Activated CD4-positive, alpha-beta T cell treated with anti-CD3 and anti-CD28 coated beads for 24 hours (primary cell): ENCODE measurements at regions not wholly inside any gene's neighbourhood (a gene's known extent, or its start where the extent isn't known, plus 50 kb on each side); places are given as distances from the start of the nearest gene placed in this dataset.
"Not testable (repeated sequence)": the region's sequence is repeated elsewhere in the genome, so short reads cannot be mapped to it uniquely, and the experiment has no call there.

Source experiments
- DNase-seq, 2 donors: peaks; one replicate each; pipeline ENCODE4 v3.0.0-alpha.2; 2020; ENCODE audit warnings: low read depth in 2 of 2

DNA sequence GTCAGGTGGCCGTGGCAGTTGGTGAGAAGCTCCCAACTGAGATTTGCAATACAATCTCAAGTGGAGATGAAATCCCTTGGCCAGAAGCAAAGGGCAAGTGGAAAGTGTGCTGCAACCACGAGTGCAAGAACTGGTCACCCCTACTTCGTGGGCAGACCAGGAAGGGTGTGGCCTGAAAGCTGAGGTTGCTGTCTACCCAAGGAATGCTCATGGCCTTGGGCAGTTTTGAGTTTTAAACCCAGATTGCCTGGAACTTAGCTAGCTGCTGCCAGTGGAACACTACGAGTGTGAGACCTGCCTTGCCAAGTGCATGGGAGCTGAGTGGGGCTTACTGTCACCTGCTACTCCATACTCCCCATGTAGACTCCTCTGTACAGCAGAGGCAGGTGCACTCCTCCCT, 113.3 kb upstream of the FAT3 start:
- no peak for DNase-seq

- no peak for DNase-seq
Observed at GRCh38 chr11:92109466-92109865, 115.2 kb upstream of the FAT3 start.

DNA sequence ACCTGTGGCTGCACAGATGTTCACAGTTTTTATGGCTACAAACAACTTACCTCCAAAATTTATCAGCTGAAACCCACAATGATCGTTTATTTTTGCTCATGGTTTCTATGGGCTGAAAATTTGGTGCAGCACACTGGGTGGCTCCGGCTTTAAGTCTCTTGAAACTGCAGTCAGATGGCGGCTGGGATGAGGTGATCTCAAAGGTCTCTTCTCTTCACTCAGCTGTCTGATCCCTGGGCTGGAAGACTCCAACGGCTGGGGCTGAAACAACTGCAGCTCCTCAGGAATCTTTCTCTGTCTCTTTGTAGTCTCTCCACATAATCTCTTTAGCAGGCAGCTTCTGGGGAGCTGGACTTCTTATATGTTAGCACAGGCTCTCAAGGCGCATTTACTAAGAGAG, 117.3 kb upstream of the FAT3 start:
- DNase-seq, result no peak

- no peak for DNase-seq
Observed at GRCh38 chr11:92104349-92104748, 120.3 kb upstream of the FAT3 start.

DNA sequence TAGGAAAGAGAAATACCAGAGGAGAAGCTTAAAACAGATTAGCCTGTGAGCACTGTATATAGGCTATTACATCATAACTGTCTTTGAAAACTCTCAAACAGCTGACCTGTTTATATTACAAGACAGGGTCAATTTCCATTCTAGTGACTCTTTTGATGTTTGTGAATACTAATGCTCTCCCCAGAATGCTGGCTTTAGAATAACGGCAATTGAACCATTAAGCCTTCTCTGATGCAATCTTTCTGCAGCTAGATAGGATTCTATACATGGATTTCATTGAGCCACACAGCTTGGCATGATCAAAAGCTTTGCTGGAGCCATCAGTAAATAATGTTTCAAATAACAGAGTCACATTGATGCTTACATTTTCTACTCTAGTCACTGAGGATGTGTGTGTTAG, 122.7 kb upstream of the FAT3 start:
- no peak for DNase-seq

- no peak for DNase-seq
Observed at GRCh38 chr11:92099183-92099582, 125.4 kb upstream of the FAT3 start.

GRCh38 chr11:92098172-92098571, 126.4 kb upstream of the FAT3 start:
- DNase-seq, result no peak

DNA sequence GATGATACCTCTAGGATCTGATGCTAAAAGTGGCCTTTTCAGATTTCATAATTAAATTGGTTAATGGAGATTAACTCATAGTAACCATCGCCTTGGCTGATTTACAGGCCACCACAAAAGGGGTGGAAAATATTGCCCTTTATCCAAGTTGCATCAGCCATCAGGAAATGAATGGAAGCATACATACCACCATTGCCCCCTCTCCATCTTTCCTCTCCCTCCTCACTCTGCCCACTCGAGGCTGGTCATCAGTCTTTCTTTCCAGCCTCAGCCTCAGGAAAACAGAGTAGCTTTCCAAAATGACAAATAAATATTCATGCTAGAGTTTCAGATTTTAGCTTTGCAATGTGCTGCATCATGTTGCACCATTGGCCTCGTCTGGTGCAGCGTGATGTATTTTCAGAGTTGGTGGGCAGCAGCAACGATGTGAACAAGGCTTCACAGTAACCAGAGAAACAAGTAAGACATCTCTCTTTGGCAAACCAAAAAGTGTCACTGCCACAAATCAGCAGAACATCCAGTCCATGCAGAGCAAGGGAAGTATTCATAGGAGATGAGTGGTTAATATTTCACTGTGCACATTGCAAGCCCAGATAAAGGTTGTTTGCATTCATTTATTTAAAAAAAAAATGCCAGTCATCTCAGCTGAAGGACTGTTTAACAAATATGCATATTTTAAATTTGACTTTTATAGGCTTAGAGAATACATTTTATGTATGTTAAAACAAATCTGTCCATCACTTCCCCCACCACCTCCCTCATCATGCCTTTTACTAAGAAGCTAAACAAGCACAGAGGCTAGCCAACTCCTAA, 136.7 kb upstream of the FAT3 start:
- no peak for DNase-seq

- no peak for DNase-seq
Observed at GRCh38 chr11:92083123-92083522, 141.5 kb upstream of the FAT3 start.

DNA sequence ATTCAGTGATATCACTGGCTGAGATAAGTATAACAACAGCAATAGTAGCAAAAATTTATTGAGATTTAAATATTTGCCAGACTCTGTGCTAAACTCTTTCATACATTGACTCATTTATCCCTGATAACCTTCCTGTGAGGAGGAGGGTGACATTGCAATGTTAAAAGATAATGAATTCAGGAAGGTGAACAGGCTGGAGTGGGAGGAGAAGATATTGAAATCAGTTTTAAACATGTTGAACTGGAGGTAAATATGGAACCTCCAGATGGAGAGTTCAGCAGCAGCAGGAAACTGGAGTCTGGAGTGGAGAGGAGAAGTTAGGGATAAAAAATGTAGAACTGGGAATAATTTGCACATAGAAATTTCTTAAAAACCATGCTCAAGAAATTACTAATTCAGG, 142.0 kb upstream of the FAT3 start:
- no peak for DNase-seq

GRCh38 chr11:92074498-92074897, 150.1 kb upstream of the FAT3 start:
- DNase-seq, result not testable (repeated sequence)

GRCh38 chr11:92071660-92072059, 153.0 kb upstream of the FAT3 start:
- no peak for DNase-seq

DNA sequence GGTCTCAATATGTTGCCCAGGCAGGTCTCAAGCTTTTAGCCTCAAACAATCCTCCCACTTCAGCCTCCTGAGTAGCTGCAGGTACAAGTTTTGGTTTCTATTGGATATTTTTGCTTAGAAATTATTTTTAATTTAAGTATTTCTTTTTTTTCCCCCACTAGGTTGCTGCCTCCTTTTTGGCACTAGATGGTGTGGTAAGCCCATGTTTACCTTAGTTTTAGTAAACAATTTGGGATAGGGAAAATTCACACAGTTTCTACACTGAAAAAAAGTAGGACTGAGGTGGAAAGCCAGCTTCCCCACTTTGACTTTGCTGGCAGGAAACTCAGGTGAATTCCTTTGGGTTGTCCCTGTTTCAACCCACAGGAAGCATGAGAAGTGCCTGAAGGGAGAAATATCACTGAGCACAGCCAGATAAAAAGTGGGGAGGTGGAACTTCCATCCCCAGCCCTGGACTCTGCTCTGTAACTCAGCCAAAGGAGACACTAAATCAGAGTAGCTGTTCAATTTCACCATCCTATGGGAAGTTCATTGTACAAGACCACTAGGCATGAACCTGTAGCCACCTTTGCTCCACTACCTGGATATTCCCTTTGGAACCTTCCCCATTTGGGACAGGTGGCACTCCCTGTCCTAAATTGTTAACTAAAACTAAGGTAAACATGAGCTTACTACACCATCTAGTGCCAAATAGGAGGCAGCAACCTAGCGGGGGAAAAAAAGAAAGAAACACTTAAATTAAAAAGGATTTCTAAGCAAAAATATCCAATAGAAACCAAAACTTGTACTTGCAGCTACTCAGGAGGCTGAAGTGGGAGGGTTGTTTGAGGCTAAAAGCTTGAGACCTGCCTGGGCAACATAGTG, 154.4 kb upstream of the FAT3 start:
- DNase-seq, result no peak

GRCh38 chr11:92067016-92067415, 157.6 kb upstream of the FAT3 start:
- no peak for DNase-seq

DNA sequence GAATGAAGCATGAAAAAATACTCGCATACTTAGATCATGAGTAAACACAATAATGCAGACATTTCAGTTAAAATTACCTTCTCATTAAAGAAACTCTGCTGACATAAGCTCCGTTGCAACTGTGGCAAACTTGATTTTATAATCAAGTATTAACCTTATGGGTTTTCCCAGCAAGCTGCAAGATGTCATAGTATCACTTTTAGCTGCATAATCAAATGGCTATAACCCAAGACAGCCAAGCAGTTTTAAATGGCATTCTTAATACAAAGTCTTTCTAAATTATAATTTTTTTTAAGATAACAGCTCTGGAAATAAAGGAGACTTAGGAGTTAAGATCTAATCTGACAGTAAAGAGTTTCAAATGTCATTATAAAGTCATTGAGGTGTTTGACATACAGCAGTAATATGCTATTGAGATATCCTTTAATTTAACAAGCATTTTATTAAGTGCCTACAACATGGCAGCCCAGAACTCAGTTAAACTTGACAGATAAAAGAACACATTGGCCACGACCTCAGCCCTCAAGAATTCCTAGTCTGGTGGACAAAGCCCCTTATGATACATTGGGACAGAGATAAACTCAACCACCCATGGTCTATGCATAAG, 163.1 kb upstream of the FAT3 start:
- no peak for DNase-seq

GRCh38 chr11:92057849-92058442, 166.7 kb upstream of the FAT3 start:
- DNase-seq, result no peak

- DNase-seq, result no peak
Observed at GRCh38 chr11:92053216-92053615, 171.4 kb upstream of the FAT3 start.

DNA sequence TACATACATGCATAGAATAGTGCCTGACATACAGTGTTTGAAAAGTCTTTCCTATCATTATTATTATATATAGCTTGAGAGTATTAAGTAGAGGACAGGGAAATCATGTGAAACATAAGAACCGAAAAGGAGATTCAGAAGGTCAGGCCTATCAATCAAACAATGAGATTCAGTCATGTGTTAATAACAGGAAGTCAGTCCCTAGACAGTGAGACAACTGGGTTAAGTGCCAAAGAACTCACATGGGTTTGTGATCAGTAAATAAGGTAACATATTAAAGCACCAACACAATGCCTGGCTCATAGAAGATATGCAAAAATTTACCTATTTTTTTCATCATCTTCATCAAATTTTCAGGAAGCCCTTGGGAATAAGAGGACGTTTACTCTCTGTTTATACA, 174.3 kb upstream of the FAT3 start:
- no peak for DNase-seq

GRCh38 chr11:92048415-92048814, 176.2 kb upstream of the FAT3 start:
- DNase-seq, result no peak

- DNase-seq, result no peak
Observed at GRCh38 chr11:92046103-92046502, 178.5 kb upstream of the FAT3 start.

GRCh38 chr11:92045301-92045700, 179.3 kb upstream of the FAT3 start:
- no peak for DNase-seq

DNA sequence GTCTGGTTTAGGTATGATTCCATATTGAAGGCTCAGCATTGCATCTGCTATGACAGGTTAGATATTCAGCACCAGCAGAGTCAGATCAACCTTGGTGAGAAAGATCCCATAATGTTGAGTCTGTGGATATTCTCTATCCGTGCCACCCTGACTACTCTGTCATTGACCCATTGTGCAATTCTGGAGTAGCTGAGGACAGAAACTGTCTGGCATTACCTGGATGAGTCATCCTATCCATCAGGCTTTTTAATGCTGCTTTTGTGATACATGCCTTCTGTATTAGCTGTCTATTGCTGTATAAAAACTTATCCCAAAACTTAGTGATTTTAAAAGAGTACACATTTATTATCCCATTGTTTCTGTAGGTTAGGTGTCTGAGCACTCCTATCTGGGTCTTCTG, 189.1 kb upstream of the FAT3 start:
- DNase-seq, result no peak
